ENCODE measurements at regions not wholly inside any gene's neighbourhood (a gene's known extent, or its start where the extent isn't known, plus 50 kb on each side); places are given as distances from the start of the nearest gene placed in this dataset.

DNA sequence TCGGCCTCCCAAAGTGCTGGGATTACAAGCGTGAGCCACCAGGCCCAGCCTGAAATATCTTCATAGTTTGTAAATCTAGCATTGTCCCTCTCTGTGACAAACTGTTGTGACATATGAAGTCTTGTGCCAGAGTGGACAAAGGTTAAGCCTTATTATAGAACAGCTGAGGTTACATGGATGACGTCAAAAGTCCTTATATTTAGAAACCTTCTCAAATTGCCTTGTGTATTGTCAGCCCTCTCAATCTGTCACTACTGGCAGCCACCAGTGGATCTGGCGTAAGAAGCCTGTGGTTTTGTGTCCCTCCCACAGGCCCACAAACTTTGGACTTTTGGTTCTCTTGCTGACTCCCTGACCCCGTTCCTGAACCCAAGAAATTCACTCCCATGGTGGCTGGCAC lies 79.4 kb upstream of the CCDC112 start (continued):
- TF ChIP-seq, protein P1, sequence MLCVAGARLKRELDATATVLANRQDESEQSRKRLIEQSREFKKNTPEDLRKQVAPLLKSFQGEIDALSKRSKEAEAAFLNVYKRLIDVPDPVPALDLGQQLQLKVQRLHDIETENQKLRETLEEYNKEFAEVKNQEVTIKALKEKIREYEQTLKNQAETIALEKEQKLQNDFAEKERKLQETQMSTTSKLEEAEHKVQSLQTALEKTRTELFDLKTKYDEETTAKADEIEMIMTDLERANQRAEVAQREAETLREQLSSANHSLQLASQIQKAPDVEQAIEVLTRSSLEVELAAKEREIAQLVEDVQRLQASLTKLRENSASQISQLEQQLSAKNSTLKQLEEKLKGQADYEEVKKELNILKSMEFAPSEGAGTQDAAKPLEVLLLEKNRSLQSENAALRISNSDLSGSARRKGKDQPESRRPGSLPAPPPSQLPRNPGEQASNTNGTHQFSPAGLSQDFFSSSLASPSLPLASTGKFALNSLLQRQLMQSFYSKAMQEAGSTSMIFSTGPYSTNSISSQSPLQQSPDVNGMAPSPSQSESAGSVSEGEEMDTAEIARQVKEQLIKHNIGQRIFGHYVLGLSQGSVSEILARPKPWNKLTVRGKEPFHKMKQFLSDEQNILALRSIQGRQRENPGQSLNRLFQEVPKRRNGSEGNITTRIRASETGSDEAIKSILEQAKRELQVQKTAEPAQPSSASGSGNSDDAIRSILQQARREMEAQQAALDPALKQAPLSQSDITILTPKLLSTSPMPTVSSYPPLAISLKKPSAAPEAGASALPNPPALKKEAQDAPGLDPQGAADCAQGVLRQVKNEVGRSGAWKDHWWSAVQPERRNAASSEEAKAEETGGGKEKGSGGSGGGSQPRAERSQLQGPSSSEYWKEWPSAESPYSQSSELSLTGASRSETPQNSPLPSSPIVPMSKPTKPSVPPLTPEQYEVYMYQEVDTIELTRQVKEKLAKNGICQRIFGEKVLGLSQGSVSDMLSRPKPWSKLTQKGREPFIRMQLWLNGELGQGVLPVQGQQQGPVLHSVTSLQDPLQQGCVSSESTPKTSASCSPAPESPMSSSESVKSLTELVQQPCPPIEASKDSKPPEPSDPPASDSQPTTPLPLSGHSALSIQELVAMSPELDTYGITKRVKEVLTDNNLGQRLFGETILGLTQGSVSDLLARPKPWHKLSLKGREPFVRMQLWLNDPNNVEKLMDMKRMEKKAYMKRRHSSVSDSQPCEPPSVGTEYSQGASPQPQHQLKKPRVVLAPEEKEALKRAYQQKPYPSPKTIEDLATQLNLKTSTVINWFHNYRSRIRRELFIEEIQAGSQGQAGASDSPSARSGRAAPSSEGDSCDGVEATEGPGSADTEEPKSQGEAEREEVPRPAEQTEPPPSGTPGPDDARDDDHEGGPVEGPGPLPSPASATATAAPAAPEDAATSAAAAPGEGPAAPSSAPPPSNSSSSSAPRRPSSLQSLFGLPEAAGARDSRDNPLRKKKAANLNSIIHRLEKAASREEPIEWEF (IDR thresholded peaks at IDR 0.05; ENCODE audit: insufficient replicate concordance, low read depth, low read length), result no peak
- TF ChIP-seq, protein P2, sequence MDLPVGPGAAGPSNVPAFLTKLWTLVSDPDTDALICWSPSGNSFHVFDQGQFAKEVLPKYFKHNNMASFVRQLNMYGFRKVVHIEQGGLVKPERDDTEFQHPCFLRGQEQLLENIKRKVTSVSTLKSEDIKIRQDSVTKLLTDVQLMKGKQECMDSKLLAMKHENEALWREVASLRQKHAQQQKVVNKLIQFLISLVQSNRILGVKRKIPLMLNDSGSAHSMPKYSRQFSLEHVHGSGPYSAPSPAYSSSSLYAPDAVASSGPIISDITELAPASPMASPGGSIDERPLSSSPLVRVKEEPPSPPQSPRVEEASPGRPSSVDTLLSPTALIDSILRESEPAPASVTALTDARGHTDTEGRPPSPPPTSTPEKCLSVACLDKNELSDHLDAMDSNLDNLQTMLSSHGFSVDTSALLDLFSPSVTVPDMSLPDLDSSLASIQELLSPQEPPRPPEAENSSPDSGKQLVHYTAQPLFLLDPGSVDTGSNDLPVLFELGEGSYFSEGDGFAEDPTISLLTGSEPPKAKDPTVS (IDR thresholded peaks at IDR 0.05; ENCODE audit: low read depth, low read length), result no peak
- TF ChIP-seq IKZF2 (IDR thresholded peaks at IDR 0.05) (peak; percentile 57 to 69; a peak in 3 of 4 replicates), CBX3 (IDR thresholded peaks at IDR 0.05; ENCODE audit: borderline replicate concordance, low read depth) (no peak), IKZF1 (conservative IDR thresholded peaks at IDR 0.05) (peak; percentile 78), SUPT20H (IDR thresholded peaks at IDR 0.05; ENCODE audit: borderline replicate concordance, control insufficient read depth, low read depth, low read length) (no peak), NBN (IDR thresholded peaks at IDR 0.05) (0 out of 2 replicates have a peak, but pooled peaks have one; percentile 45), DPF2 (IDR thresholded peaks at IDR 0.05) (peak; percentile 63; the same call in 1 of the 2 replicates), NR2F1 (conservative IDR thresholded peaks at IDR 0.05) (peak; percentile 90), CREM (IDR thresholded peaks at IDR 0.05; ENCODE audit: low read depth) (peak; percentile 48; the same call in 1 of the 2 replicates), MTA2 (IDR thresholded peaks at IDR 0.05; ENCODE audit: low read depth) (peak; percentile 87), BMI1 (IDR thresholded peaks at IDR 0.05; ENCODE audit: borderline replicate concordance) (peak; percentile 34; the same call in 1 of the 2 replicates)
- TF ChIP-seq, protein P3, sequence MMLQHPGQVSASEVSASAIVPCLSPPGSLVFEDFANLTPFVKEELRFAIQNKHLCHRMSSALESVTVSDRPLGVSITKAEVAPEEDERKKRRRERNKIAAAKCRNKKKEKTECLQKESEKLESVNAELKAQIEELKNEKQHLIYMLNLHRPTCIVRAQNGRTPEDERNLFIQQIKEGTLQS (IDR thresholded peaks at IDR 0.05; ENCODE audit: borderline replicate concordance, extremely low read depth, low read depth, low read length), result no peak
- TF ChIP-seq, protein P4, sequence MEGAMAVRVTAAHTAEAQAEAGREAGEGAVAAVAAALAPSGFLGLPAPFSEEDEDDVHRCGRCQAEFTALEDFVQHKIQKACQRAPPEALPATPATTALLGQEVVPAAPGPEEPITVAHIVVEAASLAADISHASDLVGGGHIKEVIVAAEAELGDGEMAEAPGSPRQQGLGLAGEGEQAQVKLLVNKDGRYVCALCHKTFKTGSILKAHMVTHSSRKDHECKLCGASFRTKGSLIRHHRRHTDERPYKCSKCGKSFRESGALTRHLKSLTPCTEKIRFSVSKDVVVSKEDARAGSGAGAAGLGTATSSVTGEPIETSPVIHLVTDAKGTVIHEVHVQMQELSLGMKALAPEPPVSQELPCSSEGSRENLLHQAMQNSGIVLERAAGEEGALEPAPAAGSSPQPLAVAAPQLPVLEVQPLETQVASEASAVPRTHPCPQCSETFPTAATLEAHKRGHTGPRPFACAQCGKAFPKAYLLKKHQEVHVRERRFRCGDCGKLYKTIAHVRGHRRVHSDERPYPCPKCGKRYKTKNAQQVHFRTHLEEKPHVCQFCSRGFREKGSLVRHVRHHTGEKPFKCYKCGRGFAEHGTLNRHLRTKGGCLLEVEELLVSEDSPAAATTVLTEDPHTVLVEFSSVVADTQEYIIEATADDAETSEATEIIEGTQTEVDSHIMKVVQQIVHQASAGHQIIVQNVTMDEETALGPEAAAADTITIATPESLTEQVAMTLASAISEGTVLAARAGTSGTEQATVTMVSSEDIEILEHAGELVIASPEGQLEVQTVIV (IDR thresholded peaks at IDR 0.05; ENCODE audit: borderline replicate concordance, partially characterized antibody), result no peak
- TF ChIP-seq, protein P5, sequence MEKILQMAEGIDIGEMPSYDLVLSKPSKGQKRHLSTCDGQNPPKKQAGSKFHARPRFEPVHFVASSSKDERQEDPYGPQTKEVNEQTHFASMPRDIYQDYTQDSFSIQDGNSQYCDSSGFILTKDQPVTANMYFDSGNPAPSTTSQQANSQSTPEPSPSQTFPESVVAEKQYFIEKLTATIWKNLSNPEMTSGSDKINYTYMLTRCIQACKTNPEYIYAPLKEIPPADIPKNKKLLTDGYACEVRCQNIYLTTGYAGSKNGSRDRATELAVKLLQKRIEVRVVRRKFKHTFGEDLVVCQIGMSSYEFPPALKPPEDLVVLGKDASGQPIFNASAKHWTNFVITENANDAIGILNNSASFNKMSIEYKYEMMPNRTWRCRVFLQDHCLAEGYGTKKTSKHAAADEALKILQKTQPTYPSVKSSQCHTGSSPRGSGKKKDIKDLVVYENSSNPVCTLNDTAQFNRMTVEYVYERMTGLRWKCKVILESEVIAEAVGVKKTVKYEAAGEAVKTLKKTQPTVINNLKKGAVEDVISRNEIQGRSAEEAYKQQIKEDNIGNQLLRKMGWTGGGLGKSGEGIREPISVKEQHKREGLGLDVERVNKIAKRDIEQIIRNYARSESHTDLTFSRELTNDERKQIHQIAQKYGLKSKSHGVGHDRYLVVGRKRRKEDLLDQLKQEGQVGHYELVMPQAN (conservative IDR thresholded peaks at IDR 0.05), result no peak
- TF ChIP-seq, protein P6, sequence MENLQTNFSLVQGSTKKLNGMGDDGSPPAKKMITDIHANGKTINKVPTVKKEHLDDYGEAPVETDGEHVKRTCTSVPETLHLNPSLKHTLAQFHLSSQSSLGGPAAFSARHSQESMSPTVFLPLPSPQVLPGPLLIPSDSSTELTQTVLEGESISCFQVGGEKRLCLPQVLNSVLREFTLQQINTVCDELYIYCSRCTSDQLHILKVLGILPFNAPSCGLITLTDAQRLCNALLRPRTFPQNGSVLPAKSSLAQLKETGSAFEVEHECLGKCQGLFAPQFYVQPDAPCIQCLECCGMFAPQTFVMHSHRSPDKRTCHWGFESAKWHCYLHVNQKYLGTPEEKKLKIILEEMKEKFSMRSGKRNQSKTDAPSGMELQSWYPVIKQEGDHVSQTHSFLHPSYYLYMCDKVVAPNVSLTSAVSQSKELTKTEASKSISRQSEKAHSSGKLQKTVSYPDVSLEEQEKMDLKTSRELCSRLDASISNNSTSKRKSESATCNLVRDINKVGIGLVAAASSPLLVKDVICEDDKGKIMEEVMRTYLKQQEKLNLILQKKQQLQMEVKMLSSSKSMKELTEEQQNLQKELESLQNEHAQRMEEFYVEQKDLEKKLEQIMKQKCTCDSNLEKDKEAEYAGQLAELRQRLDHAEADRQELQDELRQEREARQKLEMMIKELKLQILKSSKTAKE (IDR thresholded peaks at IDR 0.05; ENCODE audit: low read depth, poor library complexity, severe bottlenecking), result peak; percentile 31

Measured in GM12878 (cell line).